CD4-positive, CD25-positive, alpha-beta regulatory T cell (primary cell): ENCODE measurements at regions not wholly inside any gene's neighbourhood (a gene's known extent, or its start where the extent isn't known, plus 50 kb on each side); places are given as distances from the start of the nearest gene placed in this dataset.

Source experiments
- ATAC-seq, 2 donors: fragments of 150-1000 bp; cut with Tn5 transposase; one replicate each; pipeline ENCODE4 v1.10.0; 2021; ENCODE audit warnings: low read depth in 2 of 2, moderate number of reproducible peaks in 2 of 2, moderate library complexity in 1 of 2
- DNase-seq, 3 donors: peaks; one replicate each; pipeline versions ENCODE4 v3.0.0 to v3.0.0-alpha.2; 2012 to 2022; ENCODE audit warnings: mixed read lengths in 1 of 3
- H3K27ac ChIP-seq: one replicate; pipeline ENCODE4 v1.7.0; 2013; ENCODE audit warnings: mild to moderate bottlenecking, low read length; ENCODE audit not compliant: insufficient read depth, poor library complexity, severe bottlenecking
- H3K27me3 ChIP-seq: one replicate; pipeline ENCODE4 v1.7.0; 2013; ENCODE audit warnings: low read length; ENCODE audit not compliant: control insufficient read depth, insufficient read depth
- H3K36me3 ChIP-seq: one replicate; pipeline ENCODE4 v1.7.0; 2013; ENCODE audit warnings: mild to moderate bottlenecking, low read length, moderate library complexity; ENCODE audit not compliant: control insufficient read depth, insufficient read depth
- H3K4me1 ChIP-seq: 2 replicates; pipeline ENCODE4 v1.7.0; 2013; ENCODE audit warnings: mild to moderate bottlenecking, low read length; ENCODE audit not compliant: insufficient read depth, control insufficient read depth, poor library complexity, severe bottlenecking
- H3K4me3 ChIP-seq: one replicate; pipeline ENCODE4 v1.7.0; 2013; ENCODE audit warnings: low read depth, mild to moderate bottlenecking, low read length, moderate library complexity
- H3K9me3 ChIP-seq, 2 experiments: 1 replicate in 1 of 2; 2 replicates in 1 of 2; pipeline ENCODE4 v1.7.0; 2013; ENCODE audit warnings: low read length in 2 of 2, mild to moderate bottlenecking in 1 of 2, moderate library complexity in 1 of 2; ENCODE audit not compliant: control insufficient read depth in 2 of 2
- H3K27ac Mint-ChIP-seq, 3 donors: one replicate each; pipeline ENCODE4 v1.8.0; 2020 to 2022; ENCODE audit warnings: mild to moderate bottlenecking in 3 of 3, mixed read lengths in 3 of 3, moderate library complexity in 2 of 3
- H3K27me3 Mint-ChIP-seq: one replicate; pipeline ENCODE4 v1.8.0; 2022; ENCODE audit warnings: mild to moderate bottlenecking, mixed read lengths
- H3K36me3 Mint-ChIP-seq: one replicate; pipeline ENCODE4 v1.8.0; 2020; ENCODE audit warnings: mixed read lengths
- H3K4me1 Mint-ChIP-seq, 4 donors: one replicate each; pipeline ENCODE4 v1.8.0; 2020 to 2022; ENCODE audit warnings: mixed read lengths in 4 of 4, mild to moderate bottlenecking in 1 of 4
- H3K4me3 Mint-ChIP-seq, 4 donors: one replicate each; pipeline ENCODE4 v1.8.0; 2020 to 2022; ENCODE audit warnings: mild to moderate bottlenecking in 4 of 4, mixed read lengths in 4 of 4, moderate library complexity in 3 of 4
- H3K9me3 Mint-ChIP-seq, 7 donors: one replicate each; pipeline ENCODE4 v1.8.0; 2020 to 2022; ENCODE audit warnings: mixed read lengths in 7 of 7, mild to moderate bottlenecking in 3 of 7, moderate library complexity in 2 of 7

- peaks cover 5% of the 10 kb centered on the region for H3K27me3 Mint-ChIP-seq
- DNase-seq (no peak), ATAC-seq (no peak)
- no peak overlapping the region for H3K27ac Mint-ChIP-seq
- no peaks in the 10 kb centered on the region for H3K36me3 Mint-ChIP-seq
- H3K9me3 ChIP-seq: no peaks in the 10 kb centered on the region
- no peaks in the 10 kb centered on the region for H3K4me1 ChIP-seq
- no peak overlapping the region for H3K4me3 ChIP-seq
- H3K27me3 ChIP-seq: no peaks in the 10 kb centered on the region
- H3K4me1 Mint-ChIP-seq: no peaks in the 10 kb centered on the region
- H3K36me3 ChIP-seq: no peaks in the 10 kb centered on the region
- peaks cover 0 to 4% (median 0%) of the 10 kb centered on the region in 7 donors for H3K9me3 Mint-ChIP-seq
- no peak overlapping the region for H3K4me3 Mint-ChIP-seq
- no peak overlapping the region for H3K27ac ChIP-seq
These were observed 85.5 kb upstream of the NUDT4 start for GRCh38 chr12:93292213-93292612.

GRCh38 chr12:93292731-93293566 is 84.8 kb upstream of the NUDT4 start:
- no peak overlapping the region for H3K4me3 ChIP-seq
- no peak for ATAC-seq
- Mint-ChIP-seq H3K27me3 (peaks cover 5% of the 10 kb centered on the region), H3K9me3 (peaks cover 0 to 4% (median 0%) of the 10 kb centered on the region in 7 donors), H3K36me3 (no peaks in the 10 kb centered on the region), H3K4me3 (no peak overlapping the region), H3K4me1 (no peaks in the 10 kb centered on the region), H3K27ac (no peak overlapping the region)
- H3K4me1 ChIP-seq: no peaks in the 10 kb centered on the region
- no peak overlapping the region for H3K27ac ChIP-seq
- no peaks in the 10 kb centered on the region for H3K9me3 ChIP-seq
- no peak for DNase-seq
- H3K36me3 ChIP-seq: no peaks in the 10 kb centered on the region
- no peaks in the 10 kb centered on the region for H3K27me3 ChIP-seq

GRCh38 chr12:93297032-93297431 is 80.7 kb upstream of the NUDT4 start:
- no peaks in the 10 kb centered on the region for H3K27me3 ChIP-seq
- ATAC-seq (no peak), DNase-seq (no peak)
- H3K9me3 ChIP-seq: no peaks in the 10 kb centered on the region
- no peaks in the 10 kb centered on the region for H3K36me3 ChIP-seq
- Mint-ChIP-seq H3K4me3 (no peak overlapping the region), H3K27ac (no peak overlapping the region), H3K9me3 (peaks cover 0 to 2% (median 0%) of the 10 kb centered on the region in 7 donors), H3K27me3 (peaks cover 5% of the 10 kb centered on the region), H3K36me3 (no peaks in the 10 kb centered on the region), H3K4me1 (no peaks in the 10 kb centered on the region)
- no peak overlapping the region for H3K27ac ChIP-seq
- no peak overlapping the region for H3K4me3 ChIP-seq
- H3K4me1 ChIP-seq: no peaks in the 10 kb centered on the region

- H3K4me1 Mint-ChIP-seq: no peaks in the 10 kb centered on the region
- H3K9me3 Mint-ChIP-seq: peaks cover 0 to 2% (median 0%) of the 10 kb centered on the region in 7 donors
- no peaks in the 10 kb centered on the region for H3K4me1 ChIP-seq
- no peaks in the 10 kb centered on the region for H3K36me3 ChIP-seq
- H3K9me3 ChIP-seq: no peaks in the 10 kb centered on the region
- no peak overlapping the region for H3K4me3 Mint-ChIP-seq
- H3K27me3 ChIP-seq: no peaks in the 10 kb centered on the region
- no peak for ATAC-seq
- no peak overlapping the region for H3K27ac ChIP-seq
- no peak for DNase-seq
- H3K36me3 Mint-ChIP-seq: no peaks in the 10 kb centered on the region
- H3K4me3 ChIP-seq: no peak overlapping the region
- H3K27me3 Mint-ChIP-seq: peaks cover 6% of the 10 kb centered on the region
- no peak overlapping the region for H3K27ac Mint-ChIP-seq
These were observed 80.2 kb upstream of the NUDT4 start for GRCh38 chr12:93297536-93297935.

- ATAC-seq: no peak
- Histone ChIP-seq H3K27me3 (no peaks in the 10 kb centered on the region), H3K4me3 (no peak overlapping the region), H3K9me3 (no peaks in the 10 kb centered on the region), H3K4me1 (no peaks in the 10 kb centered on the region), H3K27ac (no peak overlapping the region), H3K36me3 (no peaks in the 10 kb centered on the region)
- Mint-ChIP-seq H3K36me3 (no peaks in the 10 kb centered on the region), H3K9me3 (peaks cover 0 to 2% (median 0%) of the 10 kb centered on the region in 7 donors), H3K4me1 (no peaks in the 10 kb centered on the region), H3K27me3 (peaks cover 12% of the 10 kb centered on the region), H3K4me3 (no peak overlapping the region), H3K27ac (no peak overlapping the region)
- DNase-seq: no peak
These were observed 78.4 kb upstream of the NUDT4 start for GRCh38 chr12:93299262-93299846.

GRCh38 chr12:93300611-93301021 is 77.1 kb upstream of the NUDT4 start:
- no peaks in the 10 kb centered on the region for H3K36me3 ChIP-seq
- Mint-ChIP-seq H3K4me3 (no peak overlapping the region), H3K9me3 (peaks cover 0 to 3% (median 0%) of the 10 kb centered on the region in 7 donors), H3K36me3 (no peaks in the 10 kb centered on the region), H3K27me3 (peaks cover 12% of the 10 kb centered on the region), H3K27ac (peak overlapping the region in 1 of 3 donors; percentile 63), H3K4me1 (no peaks in the 10 kb centered on the region)
- no peaks in the 10 kb centered on the region for H3K4me1 ChIP-seq
- no peak overlapping the region for H3K4me3 ChIP-seq
- no peaks in the 10 kb centered on the region for H3K9me3 ChIP-seq
- H3K27ac ChIP-seq: no peak overlapping the region
- DNase-seq: no peak
- H3K27me3 ChIP-seq: peaks cover 2% of the 10 kb centered on the region
- no peak for ATAC-seq

- H3K36me3 ChIP-seq: no peaks in the 10 kb centered on the region
- H3K4me3 Mint-ChIP-seq: no peak overlapping the region
These were observed 75.1 kb upstream of the NUDT4 start for GRCh38 chr12:93302331-93303229.

More at GRCh38 chr12:93302331-93303229, 75.1 kb upstream of the NUDT4 start:
- peaks cover 0 to 12% (median 0%) of the 10 kb centered on the region in 7 donors for H3K9me3 Mint-ChIP-seq
- DNase-seq: no peak
- ATAC-seq: no peak
- no peaks in the 10 kb centered on the region for H3K4me1 ChIP-seq
- no peak overlapping the region for H3K27ac Mint-ChIP-seq
- H3K27ac ChIP-seq: no peak overlapping the region
- H3K36me3 Mint-ChIP-seq: peaks cover 5% of the 10 kb centered on the region
- peaks cover 2% of the 10 kb centered on the region for H3K27me3 ChIP-seq
- H3K27me3 Mint-ChIP-seq: peaks cover 14% of the 10 kb centered on the region
- no peak overlapping the region for H3K4me3 ChIP-seq
- peaks cover 0 to 3% of the 10 kb centered on the region in 2 experiments for H3K9me3 ChIP-seq
- H3K4me1 Mint-ChIP-seq: no peaks in the 10 kb centered on the region
